ENCODE measurements at regions not wholly inside any gene's neighbourhood (a gene's known extent, or its start where the extent isn't known, plus 50 kb on each side); places are given as distances from the start of the nearest gene placed in this dataset.

DNA sequence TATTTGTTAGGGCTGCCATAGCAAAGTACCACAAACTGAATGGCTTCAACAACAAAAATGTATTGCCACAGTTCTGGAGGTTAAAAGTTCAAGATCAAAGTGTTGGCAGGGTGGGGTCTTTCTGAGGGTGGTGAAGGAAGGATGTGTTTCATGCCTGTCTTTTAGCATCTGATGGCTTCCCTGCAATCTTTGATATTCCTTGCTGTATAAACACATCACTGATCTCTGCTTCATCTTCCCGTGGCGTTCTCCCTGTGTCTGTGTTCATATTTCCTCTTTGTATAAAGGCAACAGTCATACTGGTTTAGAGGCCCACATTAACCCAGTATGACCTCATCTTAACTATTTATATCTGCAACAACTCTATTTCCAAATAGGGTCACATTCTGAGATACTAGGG is 167.5 kb downstream of the BTG1 start:
- H3K36me3 ChIP-seq (ENCODE audit: control insufficient read depth, insufficient read depth, low read length): no peaks in the 10 kb centered on the region
- no peak overlapping the region for H3K4me3 ChIP-seq (replicated peaks; ENCODE audit: low read depth, low read length)
- no peak for DNase-seq (ENCODE audit: extremely low read depth, insufficient read length)
- H3K27me3 ChIP-seq (replicated peaks; ENCODE audit: control insufficient read depth, insufficient read depth, low read length): no peaks in the 10 kb centered on the region
- no peak for TF ChIP-seq CTCF (IDR thresholded peaks at IDR 0.05; ENCODE audit: insufficient read depth, low read length, poor library complexity, severe bottlenecking)

DNA sequence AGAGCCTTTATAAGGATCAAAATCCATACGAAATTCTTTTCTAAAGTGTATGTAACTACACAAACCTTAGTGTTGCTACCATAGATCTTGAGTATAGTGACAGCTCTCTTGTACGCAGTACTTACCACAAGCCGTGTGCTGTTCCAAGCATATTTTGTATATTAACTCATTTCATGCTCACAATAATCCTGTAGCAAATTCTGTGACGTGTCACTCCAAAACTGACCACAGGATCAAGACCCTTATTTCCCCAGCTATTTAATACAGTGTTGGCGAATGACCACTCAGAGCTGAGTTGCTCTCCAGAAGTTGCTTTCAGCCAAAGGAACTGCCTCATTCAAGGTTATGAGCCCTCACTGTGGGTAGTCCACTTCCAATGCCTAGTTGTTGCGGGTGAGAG is 169.8 kb downstream of the BTG1 start:
- no peak for TF ChIP-seq CTCF (IDR thresholded peaks at IDR 0.05; ENCODE audit: insufficient read depth, low read length, poor library complexity, severe bottlenecking)
- DNase-seq (ENCODE audit: extremely low read depth, insufficient read length): no peak
- H3K36me3 ChIP-seq (ENCODE audit: control insufficient read depth, insufficient read depth, low read length): no peaks in the 10 kb centered on the region
- H3K4me3 ChIP-seq (replicated peaks; ENCODE audit: low read depth, low read length): no peak overlapping the region
- H3K27me3 ChIP-seq (replicated peaks; ENCODE audit: control insufficient read depth, insufficient read depth, low read length): no peaks in the 10 kb centered on the region

GRCh38 chr12:91974541-91975085 is 171.0 kb downstream of the BTG1 start:
- no peaks in the 10 kb centered on the region for H3K27me3 ChIP-seq (replicated peaks; ENCODE audit: control insufficient read depth, insufficient read depth, low read length)
- no peak for DNase-seq (ENCODE audit: extremely low read depth, insufficient read length)
- TF ChIP-seq CTCF (IDR thresholded peaks at IDR 0.05; ENCODE audit: insufficient read depth, low read length, poor library complexity, severe bottlenecking): no peak
- H3K36me3 ChIP-seq (ENCODE audit: control insufficient read depth, insufficient read depth, low read length): no peaks in the 10 kb centered on the region
- H3K4me3 ChIP-seq (replicated peaks; ENCODE audit: low read depth, low read length): no peak overlapping the region

- Histone ChIP-seq H3K36me3 (ENCODE audit: control insufficient read depth, insufficient read depth, low read length) (no peaks in the 10 kb centered on the region), H3K4me3 (replicated peaks; ENCODE audit: low read depth, low read length) (no peak overlapping the region), H3K27me3 (replicated peaks; ENCODE audit: control insufficient read depth, insufficient read depth, low read length) (no peaks in the 10 kb centered on the region)
- TF ChIP-seq CTCF (IDR thresholded peaks at IDR 0.05; ENCODE audit: insufficient read depth, low read length, poor library complexity, severe bottlenecking): no peak
- DNase-seq (ENCODE audit: extremely low read depth, insufficient read length): no peak
Measured at GRCh38 chr12:91973813-91974212, 171.8 kb downstream of the BTG1 start.

- no peak overlapping the region for H3K4me3 ChIP-seq (replicated peaks; ENCODE audit: low read depth, low read length)
- no peaks in the 10 kb centered on the region for H3K36me3 ChIP-seq (ENCODE audit: control insufficient read depth, insufficient read depth, low read length)
- TF ChIP-seq CTCF (IDR thresholded peaks at IDR 0.05; ENCODE audit: insufficient read depth, low read length, poor library complexity, severe bottlenecking): no peak
- DNase-seq (ENCODE audit: extremely low read depth, insufficient read length): no peak
- no peaks in the 10 kb centered on the region for H3K27me3 ChIP-seq (replicated peaks; ENCODE audit: control insufficient read depth, insufficient read depth, low read length)
Measured at GRCh38 chr12:91972896-91973295, 172.8 kb downstream of the BTG1 start.

GRCh38 chr12:91968777-91969171 is 176.9 kb downstream of the BTG1 start:
- DNase-seq (ENCODE audit: extremely low read depth, insufficient read length): no peak
- TF ChIP-seq CTCF (IDR thresholded peaks at IDR 0.05; ENCODE audit: insufficient read depth, low read length, poor library complexity, severe bottlenecking): no peak
- Histone ChIP-seq H3K4me3 (replicated peaks; ENCODE audit: low read depth, low read length) (no peak overlapping the region), H3K36me3 (ENCODE audit: control insufficient read depth, insufficient read depth, low read length) (no peaks in the 10 kb centered on the region), H3K27me3 (replicated peaks; ENCODE audit: control insufficient read depth, insufficient read depth, low read length) (no peaks in the 10 kb centered on the region)

Data from GM06990 (cell line).